H9 (cell line): ENCODE measurements at regions not wholly inside any gene's neighbourhood (a gene's known extent, or its start where the extent isn't known, plus 50 kb on each side); places are given as distances from the start of the nearest gene placed in this dataset.

Experiments used
- DNase-seq: peaks from one replicate; pipeline ENCODE4 v3.0.0-alpha.2; 2017
- H2AFZ ChIP-seq: one replicate; pipeline ENCODE4 v1.6.1; 2013; ENCODE audit warnings: mild to moderate bottlenecking, low read length, control low read depth, moderate library complexity
- H2AK5ac ChIP-seq: 2 replicates; pipeline ENCODE4 v1.6.1; 2013; ENCODE audit warnings: low read length, control low read depth, mixed read lengths; ENCODE audit not compliant: insufficient read length
- H2BK120ac ChIP-seq: one replicate; pipeline ENCODE4 v1.6.1; 2013; ENCODE audit warnings: low read depth, mild to moderate bottlenecking, low read length, control low read depth, inconsistent platforms; ENCODE audit not compliant: poor library complexity, severe bottlenecking
- H2BK12ac ChIP-seq: 2 replicates; pipeline ENCODE4 v1.6.1; 2013; ENCODE audit warnings: low read length, control low read depth, mixed read lengths, low read depth; ENCODE audit not compliant: insufficient read length
- H2BK15ac ChIP-seq: 2 replicates; pipeline ENCODE4 v1.6.1; 2013; ENCODE audit warnings: low read depth, low read length, control low read depth
- H2BK20ac ChIP-seq: one replicate; pipeline ENCODE4 v1.6.1; 2013; ENCODE audit warnings: low read depth, mild to moderate bottlenecking, low read length, control low read depth, inconsistent platforms; ENCODE audit not compliant: poor library complexity, severe bottlenecking
- H2BK5ac ChIP-seq: 2 replicates; pipeline ENCODE4 v1.6.1; 2013; ENCODE audit warnings: low read length, control low read depth, mixed read lengths; ENCODE audit not compliant: insufficient read length
- H3K14ac ChIP-seq: 2 replicates; pipeline ENCODE4 v1.6.1; 2013; ENCODE audit warnings: low read length, control low read depth; ENCODE audit not compliant: insufficient read depth
- H3K18ac ChIP-seq: 2 replicates; pipeline ENCODE4 v1.6.1; 2013; ENCODE audit warnings: low read depth, mild to moderate bottlenecking, mixed read lengths, low read length, control low read depth; ENCODE audit not compliant: insufficient read length
- H3K23ac ChIP-seq: 2 replicates; pipeline ENCODE4 v1.6.1; 2013; ENCODE audit warnings: low read length, control low read depth, mixed read lengths, low read depth; ENCODE audit not compliant: insufficient read length
- H3K23me2 ChIP-seq: 2 replicates; pipeline ENCODE4 v1.6.1; 2013; ENCODE audit warnings: low read depth, mild to moderate bottlenecking, mixed read lengths, low read length, control low read depth; ENCODE audit not compliant: insufficient read length, poor library complexity, severe bottlenecking
- H3K27ac ChIP-seq: 2 replicates; pipeline ENCODE4 v1.5.1; 2013; ENCODE audit warnings: low read length, control low read depth, mixed read lengths, low read depth; ENCODE audit not compliant: insufficient read length
- H3K27me3 ChIP-seq: 2 replicates; pipeline ENCODE4 v1.6.1; 2013; ENCODE audit warnings: low read length, control low read depth, inconsistent platforms; ENCODE audit not compliant: insufficient read depth
- H3K4ac ChIP-seq: 2 replicates; pipeline ENCODE4 v1.6.1; 2013; ENCODE audit warnings: low read depth, mild to moderate bottlenecking, control low read depth, inconsistent platforms, low read length, moderate library complexity
- H3K4me1 ChIP-seq: 2 replicates; pipeline ENCODE4 v1.6.1; 2013; ENCODE audit warnings: low read length, control low read depth, inconsistent platforms; ENCODE audit not compliant: insufficient read depth
- H3K4me2 ChIP-seq: 2 replicates; pipeline ENCODE4 v1.6.1; 2013; ENCODE audit warnings: low read length, control low read depth, mixed read lengths; ENCODE audit not compliant: insufficient read length, insufficient read depth
- H3K56ac ChIP-seq: 2 replicates; pipeline ENCODE4 v1.6.1; 2013; ENCODE audit warnings: low read depth, mild to moderate bottlenecking, mixed read lengths, low read length, control low read depth; ENCODE audit not compliant: insufficient read length
- H3K79me1 ChIP-seq: 2 replicates; pipeline ENCODE4 v1.6.1; 2013; ENCODE audit warnings: low read depth, mild to moderate bottlenecking, moderate library complexity, low read length, control low read depth, inconsistent platforms; ENCODE audit not compliant: insufficient read depth, poor library complexity, severe bottlenecking
- H3K79me2 ChIP-seq: 2 replicates; pipeline ENCODE4 v1.6.1; 2013; ENCODE audit warnings: low read length, control low read depth, inconsistent platforms; ENCODE audit not compliant: insufficient read depth
- H3K9ac ChIP-seq: 2 replicates; pipeline ENCODE4 v1.6.1; 2013; ENCODE audit warnings: low read length, control low read depth, mixed read lengths; ENCODE audit not compliant: insufficient read length; ENCODE audit errors: extremely low read depth
- H3K9me3 ChIP-seq: one replicate; pipeline ENCODE4 v1.6.1; 2013; ENCODE audit warnings: low read depth, low read length, inconsistent platforms; ENCODE audit not compliant: control insufficient read depth
- H3T11ph ChIP-seq: one replicate; pipeline ENCODE4 v1.6.1; 2013; ENCODE audit warnings: mild to moderate bottlenecking, low read length, control low read depth, inconsistent platforms
- H4K20me1 ChIP-seq: one replicate; pipeline ENCODE4 v1.6.1; 2013; ENCODE audit not compliant: control insufficient read depth, insufficient read length, insufficient read depth
- H4K5ac ChIP-seq: 2 replicates; pipeline ENCODE4 v1.6.1; 2013; ENCODE audit warnings: low read depth, mild to moderate bottlenecking, mixed read lengths, low read length, control low read depth; ENCODE audit not compliant: insufficient read length
- H4K8ac ChIP-seq: replicated peaks from 2 replicates; pipeline ENCODE4 v1.6.1; 2013; ENCODE audit warnings: low read length, control low read depth, mixed read lengths, low read depth; ENCODE audit not compliant: insufficient read length
- H4K91ac ChIP-seq: 2 replicates; pipeline ENCODE4 v1.6.1; 2013; ENCODE audit warnings: low read depth, mild to moderate bottlenecking, moderate library complexity, mixed read lengths, low read length, control low read depth; ENCODE audit not compliant: insufficient read length
- H3K27ac Mint-ChIP-seq, 3 experiments: 2 replicates in 2 of 3; 3 replicates in 1 of 3; pipeline ENCODE4 v1.8.0; 2020 to 2021; ENCODE audit warnings: mixed read lengths in 3 of 3, mild to moderate bottlenecking in 1 of 3, moderate library complexity in 1 of 3
- H3K27me3 Mint-ChIP-seq: 2 replicates; pipeline ENCODE4 v1.8.0; 2021; ENCODE audit warnings: low read depth, mild to moderate bottlenecking, moderate library complexity, mixed read lengths
- H3K36me3 Mint-ChIP-seq, 3 experiments: 2 replicates in 2 of 3; 3 replicates in 1 of 3; pipeline ENCODE4 v1.8.0; 2020 to 2021; ENCODE audit warnings: low read depth in 3 of 3, mixed read lengths in 3 of 3; ENCODE audit not compliant: insufficient read depth in 1 of 3
- H3K4me1 Mint-ChIP-seq, 2 experiments: 2 replicates each; pipeline ENCODE4 v1.8.0; 2020; ENCODE audit warnings: mixed read lengths in 2 of 2
- H3K4me3 Mint-ChIP-seq, 2 experiments: 2 replicates in 1 of 2; 3 replicates in 1 of 2; pipeline ENCODE4 v1.8.0; 2020 to 2021; ENCODE audit warnings: mild to moderate bottlenecking in 2 of 2, mixed read lengths in 2 of 2, moderate library complexity in 1 of 2
- H3K9me3 Mint-ChIP-seq, 2 experiments: 2 replicates in 1 of 2; 3 replicates in 1 of 2; pipeline ENCODE4 v1.8.0; 2020; ENCODE audit warnings: mild to moderate bottlenecking in 2 of 2, mixed read lengths in 2 of 2, moderate library complexity in 1 of 2
- CTCF ChIP-seq: fragments of 200-600 bp; sonication (generic); conservative IDR thresholded peaks from 3 replicates; pipeline ENCODE4 v1.8.0; 2021; ENCODE audit warnings: antibody characterized with exemption, mild to moderate bottlenecking
- WGBS: extraction: QIAGEN DNeasy Blood & Tissue Kit; methylation state at CpG from one replicate; pipeline ENCODE4 v1.1.7; 2013; ENCODE audit warnings: missing lambda C conversion rate, low lambda C conversion rate, mixed read lengths; ENCODE audit not compliant: insufficient read length; ENCODE audit errors: extremely low coverage; 5-methylcytosine and 5-hydroxymethylcytosine counted together

- no peak overlapping the region for H3K56ac ChIP-seq
- peak overlapping the region; percentile 23 for H2BK12ac ChIP-seq
- H3K4me2 ChIP-seq = no peak overlapping the region
- H4K20me1 ChIP-seq = no peaks in the 10 kb centered on the region
- TF ChIP-seq CTCF = no peak
- H3K23ac ChIP-seq = no peak overlapping the region
- no peaks in the 10 kb centered on the region for H3K27me3 ChIP-seq
- no peaks in the 10 kb centered on the region for H3K79me2 ChIP-seq
- H4K5ac ChIP-seq = no peak overlapping the region
- H3K23me2 ChIP-seq = peaks cover 2% of the 10 kb centered on the region
- H2AK5ac ChIP-seq = no peak overlapping the region
- no peak overlapping the region for H3K27ac ChIP-seq
- no peak overlapping the region for H4K91ac ChIP-seq
- no peaks in the 10 kb centered on the region for H3K79me1 ChIP-seq
- Mint-ChIP-seq H3K27ac (no peak overlapping the region), H3K27me3 (peaks cover 5% of the 10 kb centered on the region; the same call in 1 of the 2 replicates), H3K9me3 (peaks cover 4% of the 10 kb centered on the region in 2 experiments; a peak in 3 of 5 replicates), H3K4me3 (no peak overlapping the region), H3K4me1 (peaks cover 0 to 4% of the 10 kb centered on the region in 2 experiments; a peak in 1 of 4 replicates), H3K36me3 (0 out of 7 replicates have a peak, but pooled peaks cover 0 to 4% (median 0%) of the 10 kb centered on the region in 3 experiments)
- H2BK15ac ChIP-seq = no peak overlapping the region
- no peaks in the 10 kb centered on the region for H3K4me1 ChIP-seq
- no peak overlapping the region for H2BK5ac ChIP-seq
- no peak overlapping the region for H4K8ac ChIP-seq
- no peak overlapping the region for H3K14ac ChIP-seq
- H2AFZ ChIP-seq = no peak overlapping the region
- H3K9ac ChIP-seq = no peak overlapping the region
- H3K18ac ChIP-seq = no peak overlapping the region
- WGBS = no CpG with 5 or more reads among the region's 7 CpGs
- H2BK120ac ChIP-seq = no peak overlapping the region
- H3K4ac ChIP-seq = no peak overlapping the region
- DNase-seq = no peak
- H3K9me3 ChIP-seq = no peaks in the 10 kb centered on the region
- H3T11ph ChIP-seq = no peak overlapping the region
- no peak overlapping the region for H2BK20ac ChIP-seq
These were observed 91.1 kb upstream of the THBS2 start for GRCh38 chr6:169344750-169345065.
